Neural progenitor cell (in vitro differentiated cells): ENCODE measurements at regions not wholly inside any gene's neighbourhood (a gene's known extent, or its start where the extent isn't known, plus 50 kb on each side); places are given as distances from the start of the nearest gene placed in this dataset.

Experiments
- DNase-seq: peaks from one replicate; pipeline ENCODE4 v3.0.0-alpha.2; 2016; ENCODE audit warnings: low spot score
- H2AFZ ChIP-seq: fragments of 200-600 bp; sonication (generic); replicated peaks from 2 replicates; pipeline ENCODE4 v1.6.1; 2016; ENCODE audit warnings: antibody characterized with exemption
- H3F3A ChIP-seq: fragments of 200-600 bp; sonication (generic); 2 replicates; pipeline ENCODE4 v1.6.1; 2016; ENCODE audit warnings: antibody characterized with exemption, low read depth
- H3K27ac ChIP-seq: fragments of 200-600 bp; sonication (generic); 2 replicates; pipeline ENCODE4 v1.5.1; 2016; ENCODE audit warnings: mild to moderate bottlenecking
- H3K27me3 ChIP-seq: fragments of 200-600 bp; sonication (generic); 2 replicates; pipeline ENCODE4 v1.6.1; 2016; ENCODE audit warnings: mild to moderate bottlenecking, moderate library complexity
- H3K36me3 ChIP-seq: fragments of 200-600 bp; sonication (generic); 2 replicates; pipeline ENCODE4 v1.5.1; 2016
- H3K4me1 ChIP-seq: fragments of 200-600 bp; sonication (generic); 2 replicates; pipeline ENCODE4 v1.6.1; 2016; ENCODE audit warnings: mixed run types
- H3K4me2 ChIP-seq: fragments of 200-600 bp; sonication (generic); 2 replicates; pipeline ENCODE4 v1.6.1; 2016
- H3K4me3 ChIP-seq: fragments of 200-600 bp; sonication (generic); 2 replicates; pipeline ENCODE4 v1.5.1; 2016
- H3K79me2 ChIP-seq: fragments of 200-600 bp; sonication (generic); 2 replicates; pipeline ENCODE4 v1.6.1; 2016; ENCODE audit warnings: low read depth
- H3K9ac ChIP-seq: fragments of 200-600 bp; sonication (generic); 2 replicates; pipeline ENCODE4 v1.6.1; 2016
- H3K9me3 ChIP-seq: fragments of 200-600 bp; sonication (generic); 2 replicates; pipeline ENCODE4 v1.5.1; 2016; ENCODE audit warnings: low read depth
- H4K20me1 ChIP-seq: fragments of 200-600 bp; sonication (generic); 2 replicates; pipeline ENCODE4 v1.6.1; 2016; ENCODE audit warnings: low read depth
- H3K27ac Mint-ChIP-seq: 3 replicates; pipeline ENCODE4 v1.8.0; 2021; ENCODE audit warnings: mixed read lengths
- H3K27me3 Mint-ChIP-seq: 2 replicates; pipeline ENCODE4 v1.8.0; 2022; ENCODE audit warnings: low read depth, mild to moderate bottlenecking, inconsistent platforms, moderate library complexity, mixed read lengths; ENCODE audit not compliant: insufficient read depth
- H3K36me3 Mint-ChIP-seq: 3 replicates; pipeline ENCODE4 v1.8.0; 2021; ENCODE audit warnings: mixed read lengths
- H3K4me1 Mint-ChIP-seq: 3 replicates; pipeline ENCODE4 v1.8.0; 2021; ENCODE audit warnings: mixed read lengths
- H3K4me3 Mint-ChIP-seq: 3 replicates; pipeline ENCODE4 v1.8.0; 2021; ENCODE audit warnings: mild to moderate bottlenecking, moderate library complexity, mixed read lengths
- H3K9me3 Mint-ChIP-seq: 3 replicates; pipeline ENCODE4 v1.8.0; 2020; ENCODE audit warnings: mixed read lengths
- EZH2 ChIP-seq: fragments of 200-600 bp; sonication (generic); IDR thresholded peaks from 2 replicates; pipeline ENCODE4 v1.6.1; 2017; ENCODE audit warnings: antibody characterized with exemption, mild to moderate bottlenecking, moderate library complexity
- EZH2phosphoT487 ChIP-seq: fragments of 200-600 bp; sonication (generic); IDR thresholded peaks from 2 replicates; pipeline ENCODE4 v1.6.1; 2017; ENCODE audit warnings: antibody characterized with exemption
- TF ChIP-seq, protein P1 (sequence below): fragments of 200-600 bp; sonication (generic); IDR thresholded peaks from 2 replicates; pipeline ENCODE4 v1.5.1; 2017; ENCODE audit warnings: antibody characterized with exemption, mild to moderate bottlenecking

DNA sequence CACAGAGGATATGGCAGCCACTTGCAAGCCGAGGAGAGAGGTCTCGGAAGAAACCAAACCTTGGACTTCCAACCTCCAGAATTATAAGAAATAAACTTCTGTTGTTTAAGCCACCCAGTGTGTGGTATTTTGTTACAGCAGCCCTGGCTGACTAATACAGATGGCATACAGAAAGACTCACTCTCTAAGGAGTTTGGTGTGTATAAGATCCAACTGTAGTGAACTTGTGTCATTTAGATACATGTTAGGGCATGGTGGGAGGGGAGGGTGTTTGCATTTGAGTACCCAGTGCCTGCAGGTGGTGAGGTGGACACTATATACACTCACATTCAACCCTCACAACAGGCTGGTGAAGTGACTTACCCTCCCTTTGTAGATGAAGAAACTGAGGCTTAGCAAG, 233.2 kb upstream of the KLF3 start:
- Mint-ChIP-seq H3K4me3 (no peak overlapping the region), H3K4me1 (no peaks in the 10 kb centered on the region), H3K27me3 (peaks cover 7% of the 10 kb centered on the region), H3K9me3 (peaks cover 26% of the 10 kb centered on the region), H3K27ac (no peak overlapping the region), H3K36me3 (peaks cover 4% of the 10 kb centered on the region)
- H3K36me3 ChIP-seq = no peaks in the 10 kb centered on the region
- H3K27ac ChIP-seq = no peak overlapping the region
- peaks cover 7% of the 10 kb centered on the region for H3K9me3 ChIP-seq
- H3K79me2 ChIP-seq = no peaks in the 10 kb centered on the region
- no peaks in the 10 kb centered on the region for H3K4me1 ChIP-seq
- no peaks in the 10 kb centered on the region for H4K20me1 ChIP-seq
- H2AFZ ChIP-seq = no peak overlapping the region
- TF ChIP-seq EZH2phosphoT487 = no peak
- TF ChIP-seq, protein P1, sequence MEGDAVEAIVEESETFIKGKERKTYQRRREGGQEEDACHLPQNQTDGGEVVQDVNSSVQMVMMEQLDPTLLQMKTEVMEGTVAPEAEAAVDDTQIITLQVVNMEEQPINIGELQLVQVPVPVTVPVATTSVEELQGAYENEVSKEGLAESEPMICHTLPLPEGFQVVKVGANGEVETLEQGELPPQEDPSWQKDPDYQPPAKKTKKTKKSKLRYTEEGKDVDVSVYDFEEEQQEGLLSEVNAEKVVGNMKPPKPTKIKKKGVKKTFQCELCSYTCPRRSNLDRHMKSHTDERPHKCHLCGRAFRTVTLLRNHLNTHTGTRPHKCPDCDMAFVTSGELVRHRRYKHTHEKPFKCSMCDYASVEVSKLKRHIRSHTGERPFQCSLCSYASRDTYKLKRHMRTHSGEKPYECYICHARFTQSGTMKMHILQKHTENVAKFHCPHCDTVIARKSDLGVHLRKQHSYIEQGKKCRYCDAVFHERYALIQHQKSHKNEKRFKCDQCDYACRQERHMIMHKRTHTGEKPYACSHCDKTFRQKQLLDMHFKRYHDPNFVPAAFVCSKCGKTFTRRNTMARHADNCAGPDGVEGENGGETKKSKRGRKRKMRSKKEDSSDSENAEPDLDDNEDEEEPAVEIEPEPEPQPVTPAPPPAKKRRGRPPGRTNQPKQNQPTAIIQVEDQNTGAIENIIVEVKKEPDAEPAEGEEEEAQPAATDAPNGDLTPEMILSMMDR = no peak
- TF ChIP-seq EZH2 = no peak
- no peaks in the 10 kb centered on the region for H3F3A ChIP-seq
- no peaks in the 10 kb centered on the region for H3K27me3 ChIP-seq
- no peak overlapping the region for H3K4me2 ChIP-seq
- H3K9ac ChIP-seq = no peak overlapping the region
- H3K4me3 ChIP-seq = no peak overlapping the region
- DNase-seq = no peak

DNA sequence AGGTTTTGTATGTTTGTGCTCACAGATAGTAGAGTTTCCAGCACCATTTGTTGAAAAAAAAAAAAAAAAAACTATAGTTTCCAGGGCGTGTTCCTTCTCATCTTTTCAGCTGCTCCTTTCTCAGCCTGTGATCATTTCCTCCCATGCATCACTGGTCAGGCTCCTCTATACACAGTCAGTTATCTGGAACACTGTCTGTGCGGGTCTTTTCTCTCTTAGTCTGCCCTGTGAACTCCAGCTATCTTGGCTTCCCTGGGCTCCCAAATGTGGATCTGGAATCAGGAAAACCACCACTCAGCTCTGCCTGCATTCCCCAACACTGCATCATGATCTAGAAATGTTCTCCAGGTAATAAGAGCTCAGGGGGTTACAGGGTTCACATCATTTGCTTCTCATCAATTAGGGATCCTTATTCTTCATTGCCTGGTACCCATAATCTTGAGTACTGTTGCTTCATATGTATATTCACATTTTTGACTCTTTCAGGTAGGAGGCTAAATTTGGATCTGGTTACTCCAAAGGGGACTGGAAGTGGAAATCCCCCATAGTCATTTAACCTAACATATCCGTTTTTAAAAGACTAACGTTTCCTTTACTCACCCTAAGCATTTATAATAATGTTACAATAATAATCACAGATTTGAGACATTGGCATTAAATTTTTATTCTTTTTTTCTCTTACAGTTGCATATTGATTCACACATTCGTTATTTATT, 221.8 kb upstream of the KLF3 start:
- Histone ChIP-seq H4K20me1 (no peaks in the 10 kb centered on the region), H3K4me1 (no peaks in the 10 kb centered on the region), H3K9me3 (peaks cover 5% of the 10 kb centered on the region), H3F3A (no peaks in the 10 kb centered on the region), H3K9ac (no peak overlapping the region), H3K79me2 (no peaks in the 10 kb centered on the region), H3K4me3 (no peak overlapping the region), H3K27ac (no peak overlapping the region), H2AFZ (no peak overlapping the region), H3K36me3 (no peaks in the 10 kb centered on the region), H3K4me2 (no peak overlapping the region), H3K27me3 (no peaks in the 10 kb centered on the region)
- TF ChIP-seq EZH2phosphoT487 = no peak
- TF ChIP-seq, protein P1 = no peak
- Mint-ChIP-seq H3K4me3 (no peak overlapping the region), H3K4me1 (no peaks in the 10 kb centered on the region), H3K27ac (no peak overlapping the region), H3K27me3 (peaks cover 2% of the 10 kb centered on the region), H3K36me3 (no peaks in the 10 kb centered on the region), H3K9me3 (peaks cover 26% of the 10 kb centered on the region)
- DNase-seq = no peak

DNA sequence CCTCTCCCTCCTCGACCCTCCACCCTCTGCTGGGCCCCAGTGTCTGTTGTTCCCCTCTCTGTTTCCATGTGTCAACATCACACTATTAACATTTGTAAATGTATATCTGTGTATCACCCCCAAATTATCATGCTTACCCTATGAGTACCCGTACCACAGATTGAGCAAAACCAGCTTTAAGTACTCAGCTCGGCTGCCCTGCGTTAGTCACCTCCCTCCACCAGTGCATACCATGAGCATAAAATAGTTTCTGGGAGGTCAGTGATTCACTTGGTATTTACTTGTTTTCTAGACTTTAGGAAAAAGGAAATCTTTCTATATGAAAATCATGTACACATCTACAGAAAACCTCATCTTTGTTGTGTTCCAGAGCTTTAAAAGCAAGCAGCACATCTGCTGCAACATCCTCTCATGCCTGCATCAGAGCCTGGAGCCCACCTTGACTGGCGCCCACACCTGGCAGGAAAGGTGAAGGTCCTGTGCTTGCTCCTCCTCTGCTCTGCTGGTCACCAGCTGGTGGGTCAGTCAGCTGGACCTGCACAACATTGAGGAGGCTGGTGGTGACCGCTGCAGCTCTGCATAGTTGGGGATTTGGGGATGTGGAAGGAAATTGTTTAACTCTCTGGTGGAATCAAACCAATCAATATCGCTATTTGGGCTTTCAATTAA, 214.4 kb upstream of the KLF3 start:
- no peak for DNase-seq
- Histone ChIP-seq H2AFZ (no peak overlapping the region), H3K9me3 (no peaks in the 10 kb centered on the region), H3K36me3 (no peaks in the 10 kb centered on the region), H3K27me3 (no peaks in the 10 kb centered on the region), H4K20me1 (no peaks in the 10 kb centered on the region), H3K27ac (no peak overlapping the region), H3K9ac (no peak overlapping the region), H3K4me3 (no peak overlapping the region), H3F3A (no peaks in the 10 kb centered on the region), H3K79me2 (no peaks in the 10 kb centered on the region), H3K4me2 (no peak overlapping the region), H3K4me1 (no peaks in the 10 kb centered on the region)
- H3K9me3 Mint-ChIP-seq = peaks cover 14% of the 10 kb centered on the region
- no peak for TF ChIP-seq EZH2
- TF ChIP-seq, protein P1 = no peak
- no peaks in the 10 kb centered on the region for H3K4me1 Mint-ChIP-seq
- H3K36me3 Mint-ChIP-seq = peaks cover 3% of the 10 kb centered on the region
- H3K27ac Mint-ChIP-seq = no peak overlapping the region
- H3K27me3 Mint-ChIP-seq = no peaks in the 10 kb centered on the region
- no peak overlapping the region for H3K4me3 Mint-ChIP-seq
